Activated CD8-positive, alpha-beta memory T cell treated with anti-CD3 and anti-CD28 coated beads for 4 hours (primary cell): ENCODE measurements at regions not wholly inside any gene's neighbourhood (a gene's known extent, or its start where the extent isn't known, plus 50 kb on each side); places are given as distances from the start of the nearest gene placed in this dataset.
"Not testable (repeated sequence)": the region's sequence is repeated elsewhere in the genome, so short reads cannot be mapped to it uniquely, and the experiment has no call there.

Experiments
- DNase-seq, 2 donors: peaks; one replicate each; pipeline ENCODE4 v3.0.0-alpha.2; 2020; ENCODE audit warnings: low read depth in 2 of 2

GRCh38 chr20:56872620-56873458 is 243.7 kb downstream of the TFAP2C start:
- no peak for DNase-seq

- DNase-seq: no peak
Observed at GRCh38 chr20:56873836-56874235, 244.7 kb downstream of the TFAP2C start.

- DNase-seq: no peak
Observed at GRCh38 chr20:56875052-56875659, 246.1 kb downstream of the TFAP2C start.

GRCh38 chr20:56875803-56876202 is 246.7 kb downstream of the TFAP2C start:
- no peak for DNase-seq

GRCh38 chr20:56885521-56885920 is 256.4 kb downstream of the TFAP2C start:
- DNase-seq: no peak

GRCh38 chr20:56890011-56890410 is 260.9 kb downstream of the TFAP2C start:
- DNase-seq: no peak

GRCh38 chr20:56893226-56893917 is 264.3 kb downstream of the TFAP2C start:
- DNase-seq: no peak

GRCh38 chr20:56896447-56896846 is 267.3 kb downstream of the TFAP2C start:
- no peak for DNase-seq

- DNase-seq: no peak
Observed at GRCh38 chr20:56897318-56897957, 268.3 kb downstream of the TFAP2C start.

- DNase-seq: no peak
Observed at GRCh38 chr20:56897958-56898349, 268.8 kb downstream of the TFAP2C start.

GRCh38 chr20:56899506-56899905 is 270.4 kb downstream of the TFAP2C start:
- DNase-seq: no peak

- no peak for DNase-seq
Observed at GRCh38 chr20:56900252-56900651, 271.1 kb downstream of the TFAP2C start.

GRCh38 chr20:56903421-56903820 is 274.3 kb downstream of the TFAP2C start:
- DNase-seq: no peak

GRCh38 chr20:56903858-56904257 is 274.8 kb downstream of the TFAP2C start:
- no peak for DNase-seq

- DNase-seq: no peak
Observed at GRCh38 chr20:56909918-56910714, 281.0 kb downstream of the TFAP2C start.

- DNase-seq: no peak
Observed at GRCh38 chr20:56911946-56912345, 282.8 kb downstream of the TFAP2C start.

GRCh38 chr20:56914532-56914931 is 285.4 kb downstream of the TFAP2C start:
- no peak for DNase-seq

GRCh38 chr20:56916345-56916622 is 287.2 kb downstream of the TFAP2C start:
- no peak for DNase-seq

GRCh38 chr20:56920041-56920440 is 290.9 kb downstream of the TFAP2C start:
- DNase-seq: not testable (repeated sequence)

GRCh38 chr20:56922497-56922896 is 293.4 kb downstream of the TFAP2C start:
- no peak for DNase-seq

GRCh38 chr20:56924292-56925081 is 295.4 kb downstream of the TFAP2C start:
- no peak for DNase-seq
